ENCODE measurements at regions not wholly inside any gene's neighbourhood (a gene's known extent, or its start where the extent isn't known, plus 50 kb on each side); places are given as distances from the start of the nearest gene placed in this dataset.

DNA sequence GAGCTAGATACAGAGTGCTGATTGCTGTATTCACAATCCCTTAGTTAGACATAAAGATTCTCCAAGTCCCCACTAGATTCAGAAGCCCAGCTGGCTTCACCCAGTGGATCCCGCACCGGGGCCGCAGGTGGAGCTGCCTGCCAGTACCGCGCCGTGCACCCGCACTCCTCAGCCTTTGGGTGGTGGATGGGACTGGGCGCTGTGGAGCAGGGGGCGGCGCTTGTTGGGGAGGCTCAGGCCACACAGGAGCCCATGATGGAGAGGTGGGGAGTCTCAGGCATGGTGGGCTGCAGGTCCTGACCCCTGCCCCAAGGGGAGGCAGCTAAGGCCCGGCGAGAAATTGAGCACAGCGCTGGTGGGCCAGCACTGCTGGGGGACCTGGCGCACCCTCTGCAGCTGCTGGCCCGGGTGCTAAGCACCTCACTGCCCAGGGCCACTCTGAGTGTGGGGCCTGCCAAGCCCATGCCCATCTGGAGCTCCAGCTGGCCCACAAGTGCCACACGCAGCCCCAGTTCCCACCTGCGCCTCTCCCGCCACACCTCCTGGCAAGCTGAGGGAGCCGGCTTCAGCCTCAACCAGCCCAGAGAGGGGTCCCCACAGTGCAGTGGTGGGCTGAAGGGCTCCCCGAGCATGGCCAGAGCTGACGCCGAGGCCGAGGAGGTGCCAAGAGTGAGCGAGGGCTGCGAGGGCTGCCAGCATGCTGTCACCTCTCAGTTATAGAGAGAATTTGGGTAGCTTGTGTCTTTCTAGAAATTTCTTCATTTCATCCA lies 417.6 kb downstream of the METTL15 start:
- DNase-seq (ENCODE audit: low read depth) = no peak
- H3K4me3 ChIP-seq (ENCODE audit: low read depth, low read length) = no peak overlapping the region
- TF ChIP-seq, protein P1, sequence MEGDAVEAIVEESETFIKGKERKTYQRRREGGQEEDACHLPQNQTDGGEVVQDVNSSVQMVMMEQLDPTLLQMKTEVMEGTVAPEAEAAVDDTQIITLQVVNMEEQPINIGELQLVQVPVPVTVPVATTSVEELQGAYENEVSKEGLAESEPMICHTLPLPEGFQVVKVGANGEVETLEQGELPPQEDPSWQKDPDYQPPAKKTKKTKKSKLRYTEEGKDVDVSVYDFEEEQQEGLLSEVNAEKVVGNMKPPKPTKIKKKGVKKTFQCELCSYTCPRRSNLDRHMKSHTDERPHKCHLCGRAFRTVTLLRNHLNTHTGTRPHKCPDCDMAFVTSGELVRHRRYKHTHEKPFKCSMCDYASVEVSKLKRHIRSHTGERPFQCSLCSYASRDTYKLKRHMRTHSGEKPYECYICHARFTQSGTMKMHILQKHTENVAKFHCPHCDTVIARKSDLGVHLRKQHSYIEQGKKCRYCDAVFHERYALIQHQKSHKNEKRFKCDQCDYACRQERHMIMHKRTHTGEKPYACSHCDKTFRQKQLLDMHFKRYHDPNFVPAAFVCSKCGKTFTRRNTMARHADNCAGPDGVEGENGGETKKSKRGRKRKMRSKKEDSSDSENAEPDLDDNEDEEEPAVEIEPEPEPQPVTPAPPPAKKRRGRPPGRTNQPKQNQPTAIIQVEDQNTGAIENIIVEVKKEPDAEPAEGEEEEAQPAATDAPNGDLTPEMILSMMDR (conservative IDR thresholded peaks at IDR 0.05; ENCODE audit: low read depth, low read length) = no peak

DNA sequence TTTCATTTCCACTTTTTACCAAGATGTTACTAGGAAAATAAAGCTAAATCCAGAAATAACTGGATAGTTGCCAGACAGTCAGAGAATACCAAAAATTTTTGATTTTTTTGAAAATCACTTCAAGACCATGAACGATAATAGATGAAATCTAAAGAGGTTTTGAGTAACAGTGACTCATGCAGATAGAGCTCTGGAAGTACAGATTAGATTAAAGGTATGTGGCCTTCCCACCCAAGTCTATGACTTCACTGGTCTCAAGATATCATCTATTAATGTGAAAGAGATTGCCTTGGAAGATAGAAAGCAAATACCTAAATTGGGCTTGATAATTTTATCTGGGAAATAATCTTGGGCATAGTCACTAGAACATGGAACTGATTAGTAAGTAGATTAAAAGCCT lies 415.9 kb downstream of the METTL15 start:
- H3K4me3 ChIP-seq (ENCODE audit: low read depth, low read length) = no peak overlapping the region
- TF ChIP-seq, protein P1 (conservative IDR thresholded peaks at IDR 0.05; ENCODE audit: low read depth, low read length) = no peak
- DNase-seq (ENCODE audit: low read depth) = peak; percentile 15

DNA sequence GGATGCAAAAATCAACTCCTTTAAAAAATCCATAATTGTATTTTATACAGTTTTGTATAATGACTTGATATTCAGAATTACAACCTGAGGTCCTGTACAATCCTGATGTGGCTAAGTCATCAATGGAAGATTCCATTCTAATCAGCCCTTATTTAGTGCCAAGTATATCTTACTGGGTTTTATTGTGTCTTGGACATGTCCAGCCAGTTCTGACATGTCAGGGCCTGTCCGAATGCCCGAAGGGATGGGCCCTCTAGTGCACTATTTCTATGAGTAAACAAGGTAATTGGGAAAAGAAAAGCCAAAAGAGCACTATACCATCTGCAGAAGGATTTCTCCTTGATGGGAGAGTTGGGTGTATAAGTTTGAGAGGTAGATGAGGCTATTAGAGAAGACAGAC lies 412.9 kb downstream of the METTL15 start:
- TF ChIP-seq, protein P1 (conservative IDR thresholded peaks at IDR 0.05; ENCODE audit: low read depth, low read length) = no peak
- H3K4me3 ChIP-seq (ENCODE audit: low read depth, low read length) = no peak overlapping the region
- DNase-seq (ENCODE audit: low read depth) = no peak

DNA sequence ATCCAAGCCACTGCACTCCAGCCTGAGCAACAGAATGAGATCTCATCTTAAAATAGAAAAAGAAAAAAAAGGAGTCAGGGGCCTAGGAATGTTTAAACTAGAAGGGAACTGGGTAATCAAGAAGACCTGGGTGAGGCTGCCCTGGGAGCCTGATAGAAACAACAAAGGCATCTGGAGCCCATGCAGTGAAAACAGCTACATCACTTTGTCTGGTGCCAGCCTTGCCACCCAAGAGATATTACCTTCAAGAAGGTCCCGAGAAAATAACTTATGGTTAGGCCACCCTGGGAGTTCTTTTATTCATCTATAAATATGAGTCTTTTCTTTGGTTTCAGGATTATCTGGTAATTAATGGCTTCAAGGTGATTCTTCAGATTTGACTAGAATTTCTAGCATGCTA lies 412.1 kb downstream of the METTL15 start:
- H3K4me3 ChIP-seq (ENCODE audit: low read depth, low read length) = no peak overlapping the region
- DNase-seq (ENCODE audit: low read depth) = no peak
- TF ChIP-seq, protein P1 (conservative IDR thresholded peaks at IDR 0.05; ENCODE audit: low read depth, low read length) = no peak

DNA sequence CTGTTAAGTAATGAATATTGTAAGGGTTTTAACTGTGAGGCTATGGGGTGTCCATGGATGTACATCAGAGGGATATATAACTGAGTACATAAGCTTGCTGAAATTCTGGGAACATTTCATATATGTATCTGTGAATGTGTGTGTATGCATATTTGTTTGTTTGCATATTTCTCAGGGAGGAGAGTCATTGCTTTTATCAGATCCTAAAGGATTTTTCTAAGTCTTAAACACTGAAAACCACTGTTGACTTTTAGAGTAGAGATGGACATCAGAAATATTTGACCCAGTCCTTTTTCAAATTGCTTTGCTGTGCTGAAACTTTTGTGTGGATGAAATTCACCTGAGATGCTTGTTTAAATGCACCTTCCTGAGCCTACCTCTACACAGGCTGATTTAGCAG lies 410.6 kb downstream of the METTL15 start:
- DNase-seq (ENCODE audit: low read depth) = no peak
- TF ChIP-seq, protein P1 (conservative IDR thresholded peaks at IDR 0.05; ENCODE audit: low read depth, low read length) = no peak
- H3K4me3 ChIP-seq (ENCODE audit: low read depth, low read length) = no peak overlapping the region

DNA sequence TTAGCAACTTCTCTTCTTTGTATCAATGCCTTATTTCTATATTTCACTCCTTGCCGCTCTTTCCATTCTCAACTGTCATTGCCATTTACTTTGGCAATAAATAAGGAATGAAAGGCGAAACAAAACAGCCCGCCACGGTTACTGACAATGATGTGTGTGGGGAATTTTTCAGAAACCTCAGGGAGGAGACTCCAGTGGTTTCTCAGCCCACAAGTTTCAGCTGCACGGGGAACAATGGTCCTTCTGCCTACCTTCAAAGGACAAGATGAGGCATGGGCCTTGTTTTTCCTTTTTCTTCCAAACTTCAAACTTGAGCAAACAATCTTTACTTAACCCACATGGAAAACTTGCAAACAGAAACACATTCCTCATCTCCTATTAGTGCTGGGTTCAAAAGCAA lies 409.4 kb downstream of the METTL15 start:
- TF ChIP-seq, protein P1 (conservative IDR thresholded peaks at IDR 0.05; ENCODE audit: low read depth, low read length) = no peak
- no peak overlapping the region for H3K4me3 ChIP-seq (ENCODE audit: low read depth, low read length)
- DNase-seq (ENCODE audit: low read depth) = no peak

DNA sequence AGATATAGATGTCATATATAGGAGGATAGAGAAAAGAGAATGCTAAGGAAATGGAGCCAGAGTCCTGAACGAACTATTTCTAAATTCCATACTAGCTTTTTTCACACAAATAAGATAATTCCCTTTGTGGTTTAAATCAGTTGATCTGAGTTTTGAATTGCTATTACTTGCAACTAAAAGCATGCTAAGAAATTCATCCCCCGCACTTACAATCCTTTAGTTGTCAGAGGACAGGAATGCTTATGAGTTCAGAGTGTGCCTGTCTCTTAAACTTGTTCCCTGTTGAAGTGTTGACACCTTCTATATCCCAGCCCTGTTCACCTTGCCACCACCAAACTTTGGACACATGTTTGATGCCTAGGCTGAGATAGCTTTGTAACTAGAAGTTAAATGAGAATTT lies 406.2 kb downstream of the METTL15 start:
- TF ChIP-seq, protein P1 (conservative IDR thresholded peaks at IDR 0.05; ENCODE audit: low read depth, low read length) = no peak
- no peak overlapping the region for H3K4me3 ChIP-seq (ENCODE audit: low read depth, low read length)
- DNase-seq (ENCODE audit: low read depth) = peak; percentile 33

Data from choroid plexus epithelial cell (primary cell).